ENCODE measurements at regions not wholly inside any gene's neighbourhood (a gene's known extent, or its start where the extent isn't known, plus 50 kb on each side); places are given as distances from the start of the nearest gene placed in this dataset.

GRCh38 chr5:18754201-18754600 lies 1119.9 kb downstream of the TAF11L14 start:
- in situ Hi-C loops (cut with HindIII; ENCODE audit: extremely low pct_ligation_motif_present, low pct_unique_long_range_greater_than_20kb) = no loop called here
- H3K36me3 ChIP-seq (replicated peaks in 1 of 2; ENCODE audit: control insufficient read depth in 1 of 2, insufficient read depth in 2 of 2, low read length in 2 of 2) = no peaks in the 10 kb centered on the region
- H3K79me2 ChIP-seq (ENCODE audit: insufficient read depth, low read length) = no peaks in the 10 kb centered on the region
- no peaks in the 10 kb centered on the region for H3K27me3 ChIP-seq (ENCODE audit: control insufficient read depth in 1 of 2, insufficient read depth in 2 of 2, low read length in 2 of 2)
- TF ChIP-seq NCOR1 (IDR thresholded peaks at IDR 0.05; ENCODE audit: borderline replicate concordance, low read length) (no peak), NFKBIZ (CRISPR knock-in tag; IDR thresholded peaks at IDR 0.05) (no peak), HDAC2 (CRISPR knock-in tag; IDR thresholded peaks at IDR 0.05) (no peak), ZFY (CRISPR knock-in tag; IDR thresholded peaks at IDR 0.05) (no peak), TBX2 (CRISPR knock-in tag; IDR thresholded peaks at IDR 0.05; ENCODE audit: borderline replicate concordance) (no peak), ETV6 (CRISPR knock-in tag; conservative IDR thresholded peaks at IDR 0.05) (no peak), PBX2 (CRISPR knock-in tag; IDR thresholded peaks at IDR 0.05) (no peak), ZNF331 (CRISPR knock-in tag; IDR thresholded peaks at IDR 0.05) (no peak), KAT8 (CRISPR knock-in tag; IDR thresholded peaks at IDR 0.05) (no peak), KLF15 (CRISPR knock-in tag; IDR thresholded peaks at IDR 0.05; ENCODE audit: borderline replicate concordance) (no peak), ZNF841 (CRISPR knock-in tag; IDR thresholded peaks at IDR 0.05; ENCODE audit: borderline replicate concordance) (no peak), KLF6 (CRISPR knock-in tag; IDR thresholded peaks at IDR 0.05) (no peak), RXRA (CRISPR knock-in tag; IDR thresholded peaks at IDR 0.05) (no peak), SP5 (CRISPR knock-in tag; IDR thresholded peaks at IDR 0.05; ENCODE audit: borderline replicate concordance, low read depth) (no peak), TCF12 (IDR thresholded peaks at IDR 0.05) (no peak), TCF12 (CRISPR knock-in tag; IDR thresholded peaks at IDR 0.05) (no peak), ZMAT3 (CRISPR knock-in tag; conservative IDR thresholded peaks at IDR 0.05) (no peak), ZNF224 (CRISPR knock-in tag; IDR thresholded peaks at IDR 0.05) (no peak)
- no peak for DNase-seq (ENCODE audit: low spot score)
- H3K4me2 ChIP-seq (ENCODE audit: low read depth, low read length) = no peak overlapping the region
- H3K9ac ChIP-seq (ENCODE audit: insufficient read depth, low read depth, low read length) = no peak overlapping the region
- no peaks in the 10 kb centered on the region for H3K4me1 ChIP-seq (ENCODE audit: insufficient read depth, low read length)
- ATAC-seq = no peak
- H3K4me3 ChIP-seq (replicated peaks in 1 of 3; ENCODE audit: insufficient read depth in 1 of 3, low read depth in 2 of 3, low read length in 3 of 3) = no peak overlapping the region
- H2AFZ ChIP-seq (ENCODE audit: low read length) = no peak overlapping the region
- ChIA-PET POLR2A (no interaction called here), CTCF (ENCODE audit: low intra/inter-chr PET ratio, low total read pairs) (no interaction called here)
- FAIRE-seq = no peak
- no peaks in the 10 kb centered on the region for H4K20me1 ChIP-seq (ENCODE audit: insufficient read depth, low read length)
- no peak overlapping the region for H3K27ac ChIP-seq (ENCODE audit: extremely low read length, insufficient read depth, low read length)
- BruUV-seq (replicated peaks) = no TSS peak
- 13% methylated on average over 3 of the region's 3 CpGs for WGBS (ENCODE audit: low lambda C conversion rate)
- H3K9me3 ChIP-seq (ENCODE audit: low read length) = no peaks in the 10 kb centered on the region
- intact Hi-C loops (cut with micrococcal nuclease; ENCODE audit: unreplicated experiment) = no loop called here

Measured in HepG2 (cell line).